Trophoblast cell (in vitro differentiated cells and primary cell): ENCODE measurements at regions not wholly inside any gene's neighbourhood (a gene's known extent, or its start where the extent isn't known, plus 50 kb on each side); places are given as distances from the start of the nearest gene placed in this dataset.

ENCODE experiments used
- DNase-seq, 2 donors: peaks; one replicate each; pipeline ENCODE4 v3.0.0-alpha.2; 2016
- H2AFZ ChIP-seq: 2 replicates; pipeline ENCODE4 v1.6.1; 2013; ENCODE audit warnings: low read length, moderate library complexity, mild to moderate bottlenecking; ENCODE audit not compliant: insufficient read depth, poor library complexity
- H2AK5ac ChIP-seq: 2 replicates; pipeline ENCODE4 v1.6.1; 2013; ENCODE audit warnings: mild to moderate bottlenecking, low read length
- H2BK120ac ChIP-seq: 2 replicates; pipeline ENCODE4 v1.6.1; 2013; ENCODE audit warnings: low read length, mild to moderate bottlenecking, moderate library complexity; ENCODE audit not compliant: insufficient read depth, poor library complexity
- H2BK12ac ChIP-seq: 2 replicates; pipeline ENCODE4 v1.6.1; 2013; ENCODE audit warnings: mild to moderate bottlenecking, low read length, moderate library complexity
- H2BK5ac ChIP-seq: 2 replicates; pipeline ENCODE4 v1.6.1; 2013; ENCODE audit warnings: low read length, low read depth, moderate library complexity, mild to moderate bottlenecking; ENCODE audit not compliant: poor library complexity
- H3K14ac ChIP-seq: 2 replicates; pipeline ENCODE4 v1.6.1; 2013; ENCODE audit warnings: mild to moderate bottlenecking, low read length
- H3K18ac ChIP-seq: 2 replicates; pipeline ENCODE4 v1.6.1; 2013; ENCODE audit warnings: mild to moderate bottlenecking, low read length
- H3K23ac ChIP-seq: 2 replicates; pipeline ENCODE4 v1.6.1; 2013; ENCODE audit warnings: low read length
- H3K27ac ChIP-seq: 2 replicates; pipeline ENCODE4 v1.5.1; 2013; ENCODE audit warnings: low read depth, mild to moderate bottlenecking, inconsistent platforms, low read length, moderate library complexity
- H3K27me3 ChIP-seq: 2 replicates; pipeline ENCODE4 v1.6.1; 2013; ENCODE audit warnings: inconsistent platforms, mild to moderate bottlenecking, low read length, moderate library complexity; ENCODE audit not compliant: insufficient read depth
- H3K36me3 ChIP-seq, 2 experiments: 1 replicate in 1 of 2; 2 replicates in 1 of 2; pipeline ENCODE4 v1.6.1; 2013; ENCODE audit warnings: low read length in 2 of 2, mild to moderate bottlenecking in 2 of 2, moderate library complexity in 1 of 2; ENCODE audit not compliant: insufficient read depth in 2 of 2, control insufficient read depth in 1 of 2
- H3K4ac ChIP-seq: 2 replicates; pipeline ENCODE4 v1.6.1; 2013; ENCODE audit warnings: low read depth, mild to moderate bottlenecking, low read length, moderate library complexity
- H3K4me1 ChIP-seq, 2 experiments: 1 replicate in 1 of 2; 2 replicates in 1 of 2; pipeline ENCODE4 v1.6.1; 2013; ENCODE audit warnings: low read length in 2 of 2, mild to moderate bottlenecking in 2 of 2, moderate library complexity in 1 of 2; ENCODE audit not compliant: insufficient read depth in 2 of 2, control insufficient read depth in 1 of 2
- H3K4me2 ChIP-seq: 2 replicates; pipeline ENCODE4 v1.6.1; 2013; ENCODE audit warnings: inconsistent platforms, mild to moderate bottlenecking, low read length, moderate library complexity
- H3K4me3 ChIP-seq: 2 replicates; pipeline ENCODE4 v1.5.1; 2013; ENCODE audit warnings: mild to moderate bottlenecking, low read depth, low read length, inconsistent platforms
- H3K79me1 ChIP-seq: one replicate; pipeline ENCODE4 v1.6.1; 2013; ENCODE audit warnings: low read length
- H3K79me2 ChIP-seq: 2 replicates; pipeline ENCODE4 v1.6.1; 2013; ENCODE audit warnings: low read length, mild to moderate bottlenecking; ENCODE audit not compliant: control insufficient read depth, insufficient read depth, poor library complexity
- H3K9ac ChIP-seq: 2 replicates; pipeline ENCODE4 v1.6.1; 2013; ENCODE audit warnings: mild to moderate bottlenecking, low read length
- H3K9me3 ChIP-seq: 2 replicates; pipeline ENCODE4 v1.6.1; 2013; ENCODE audit warnings: low read depth, mild to moderate bottlenecking, control low read depth, inconsistent platforms, low read length; ENCODE audit not compliant: insufficient read depth
- H4K12ac ChIP-seq: 2 replicates; pipeline ENCODE4 v1.6.1; 2013; ENCODE audit warnings: low read depth, mild to moderate bottlenecking, low read length, moderate library complexity
- H4K8ac ChIP-seq: 2 replicates; pipeline ENCODE4 v1.6.1; 2013; ENCODE audit warnings: low read depth, mild to moderate bottlenecking, low read length, moderate library complexity
- H4K91ac ChIP-seq: one replicate; pipeline ENCODE4 v1.6.1; 2013; ENCODE audit warnings: low read depth, mild to moderate bottlenecking, low read length, moderate library complexity
- WGBS: extraction: QIAGEN DNeasy Blood & Tissue Kit; methylation state at CpG from one replicate; pipeline ENCODE4 v1.1.7; 2013; ENCODE audit warnings: missing lambda C conversion rate; ENCODE audit not compliant: insufficient read length, insufficient coverage; ENCODE audit errors: extremely low coverage; 5-methylcytosine and 5-hydroxymethylcytosine counted together

- Histone ChIP-seq H3K27ac (no peak overlapping the region), H3K23ac (no peak overlapping the region), H3K18ac (no peak overlapping the region), H3K36me3 (no peaks in the 10 kb centered on the region), H3K79me1 (no peaks in the 10 kb centered on the region), H3K9ac (no peak overlapping the region), H3K27me3 (no peaks in the 10 kb centered on the region), H2BK12ac (no peak overlapping the region), H4K91ac (no peak overlapping the region), H2AFZ (no peak overlapping the region), H3K4me1 (no peaks in the 10 kb centered on the region), H4K8ac (no peak overlapping the region), H3K4me3 (no peak overlapping the region), H4K12ac (no peak overlapping the region), H3K4me2 (no peak overlapping the region), H2BK120ac (no peak overlapping the region), H2BK5ac (no peak overlapping the region), H3K14ac (no peak overlapping the region), H2AK5ac (no peak overlapping the region), H3K79me2 (no peaks in the 10 kb centered on the region), H3K4ac (no peak overlapping the region), H3K9me3 (no peaks in the 10 kb centered on the region)
- no peak for DNase-seq
These were observed 475.7 kb downstream of the TMEM232 start for GRCh38 chr5:110250755-110251154.

GRCh38 chr5:110251366-110251765, 475.1 kb downstream of the TMEM232 start:
- no peaks in the 10 kb centered on the region for H3K79me2 ChIP-seq
- no peak for DNase-seq
- no peak overlapping the region for H3K4me3 ChIP-seq

DNA sequence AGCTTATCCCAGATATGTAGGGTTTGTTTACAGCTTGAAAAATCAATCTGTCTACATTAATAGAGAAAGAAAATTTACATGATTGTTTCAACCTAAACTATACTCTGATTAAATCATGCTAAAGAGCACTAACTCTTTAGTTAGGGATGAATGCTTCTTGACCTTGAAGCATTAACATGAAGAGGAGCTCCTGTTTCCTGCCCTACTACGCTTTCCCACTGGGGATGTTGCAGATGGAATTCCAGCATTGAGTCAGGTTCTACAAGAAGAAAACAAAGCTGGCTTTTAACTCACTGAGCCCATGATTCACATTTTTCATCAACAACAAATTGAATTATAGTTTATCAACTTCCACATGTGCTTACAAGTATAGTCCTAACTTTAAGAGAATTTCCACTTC, 471.3 kb downstream of the TMEM232 start:
- H2BK5ac ChIP-seq: no peak overlapping the region
- no CpG with 5 or more reads among the region's 1 CpG for WGBS
- no peak overlapping the region for H3K23ac ChIP-seq
- H3K4me1 ChIP-seq: peaks cover 0 to 3% of the 10 kb centered on the region in 2 experiments
- no peaks in the 10 kb centered on the region for H3K9me3 ChIP-seq
- no peak overlapping the region for H3K4me2 ChIP-seq
- no peak overlapping the region for H3K18ac ChIP-seq
- no peaks in the 10 kb centered on the region for H3K79me2 ChIP-seq
- no peak overlapping the region for H2BK12ac ChIP-seq
- no peak overlapping the region for H2AK5ac ChIP-seq
- no peak overlapping the region for H3K4ac ChIP-seq
- no peak overlapping the region for H3K9ac ChIP-seq
- no peak overlapping the region for H4K8ac ChIP-seq
- H3K36me3 ChIP-seq: no peaks in the 10 kb centered on the region
- H3K14ac ChIP-seq: no peak overlapping the region
- H4K12ac ChIP-seq: no peak overlapping the region
- no peaks in the 10 kb centered on the region for H3K27me3 ChIP-seq
- no peak overlapping the region for H2BK120ac ChIP-seq
- no peak overlapping the region for H3K4me3 ChIP-seq
- H2AFZ ChIP-seq: no peak overlapping the region
- H4K91ac ChIP-seq: no peak overlapping the region
- no peak for DNase-seq
- H3K27ac ChIP-seq: no peak overlapping the region
- no peaks in the 10 kb centered on the region for H3K79me1 ChIP-seq

More at GRCh38 chr5:110251366-110251765, 475.1 kb downstream of the TMEM232 start:
- Histone ChIP-seq H4K91ac (no peak overlapping the region), H3K27me3 (no peaks in the 10 kb centered on the region), H3K4me1 (no peaks in the 10 kb centered on the region), H3K4ac (no peak overlapping the region), H3K9me3 (no peaks in the 10 kb centered on the region), H2BK12ac (no peak overlapping the region), H3K36me3 (no peaks in the 10 kb centered on the region), H3K79me1 (no peaks in the 10 kb centered on the region), H2BK5ac (no peak overlapping the region), H4K12ac (no peak overlapping the region), H3K9ac (no peak overlapping the region), H3K27ac (no peak overlapping the region), H4K8ac (no peak overlapping the region), H2BK120ac (no peak overlapping the region), H3K23ac (no peak overlapping the region), H2AFZ (no peak overlapping the region), H3K18ac (no peak overlapping the region), H3K14ac (no peak overlapping the region), H2AK5ac (no peak overlapping the region), H3K4me2 (no peak overlapping the region)
- no CpG with 5 or more reads among the region's 2 CpGs for WGBS

DNA sequence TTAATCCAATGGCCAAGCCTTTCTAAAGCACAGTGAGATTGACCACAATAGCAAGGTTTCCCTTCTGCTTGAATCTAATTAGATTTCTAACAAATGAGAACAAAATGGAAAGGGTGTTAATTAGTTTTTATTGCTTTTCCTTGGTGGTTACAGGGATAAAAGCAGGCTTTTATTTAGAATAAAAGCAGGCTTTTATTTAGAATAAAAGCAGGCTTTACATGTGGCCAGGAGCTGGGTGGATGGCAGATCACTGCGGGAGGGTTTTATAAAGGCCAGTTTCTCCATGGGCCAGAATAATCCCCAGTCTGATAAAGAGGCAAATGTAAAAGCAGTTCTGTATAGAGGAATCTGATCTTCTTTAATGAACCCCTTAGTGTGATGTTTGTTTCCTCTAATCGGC, 470.2 kb downstream of the TMEM232 start:
- DNase-seq: no peak
- Histone ChIP-seq H2BK12ac (no peak overlapping the region), H3K23ac (no peak overlapping the region), H3K27ac (no peak overlapping the region), H4K12ac (no peak overlapping the region), H3K14ac (no peak overlapping the region), H4K8ac (no peak overlapping the region), H3K79me2 (no peaks in the 10 kb centered on the region), H3K4me2 (no peak overlapping the region), H3K4me3 (no peak overlapping the region), H3K4me1 (peaks cover 0 to 3% of the 10 kb centered on the region in 2 experiments), H3K9ac (no peak overlapping the region), H3K27me3 (no peaks in the 10 kb centered on the region), H3K9me3 (no peaks in the 10 kb centered on the region), H2BK120ac (no peak overlapping the region), H3K36me3 (no peaks in the 10 kb centered on the region), H4K91ac (no peak overlapping the region), H2BK5ac (no peak overlapping the region), H2AFZ (no peak overlapping the region), H3K4ac (no peak overlapping the region), H3K79me1 (no peaks in the 10 kb centered on the region), H2AK5ac (no peak overlapping the region), H3K18ac (no peak overlapping the region)
- WGBS: no CpG with 5 or more reads among the region's 2 CpGs
